ENCODE measurements at regions not wholly inside any gene's neighbourhood (a gene's known extent, or its start where the extent isn't known, plus 50 kb on each side); places are given as distances from the start of the nearest gene placed in this dataset.

GRCh38 chr13:50452756-50453155, 390.7 kb downstream of the DLEU7 start:
- Histone ChIP-seq H3K27me3 (no peaks in the 10 kb centered on the region), H3K36me3 (no peaks in the 10 kb centered on the region), H3K9me3 (no peaks in the 10 kb centered on the region), H3K27ac (no peak overlapping the region), H3K4me3 (no peak overlapping the region), H3K4me1 (peaks cover 0 to 22% of the 10 kb centered on the region in 2 donors)
- intact Hi-C loops (cut with DNase I), result no loop called here
- TF ChIP-seq CTCF (IDR thresholded peaks at IDR 0.05), result no peak
- DNase-seq, result no peak
- no peak for ATAC-seq

GRCh38 chr13:50453188-50453587, 390.3 kb downstream of the DLEU7 start:
- Histone ChIP-seq H3K9me3 (no peaks in the 10 kb centered on the region), H3K4me1 (peaks cover 0 to 22% of the 10 kb centered on the region in 2 donors), H3K36me3 (no peaks in the 10 kb centered on the region), H3K4me3 (no peak overlapping the region), H3K27me3 (no peaks in the 10 kb centered on the region), H3K27ac (no peak overlapping the region)
- ATAC-seq (no peak), DNase-seq (no peak)
- no peak for TF ChIP-seq CTCF (IDR thresholded peaks at IDR 0.05)
- intact Hi-C loops (cut with DNase I), result no loop called here

- Histone ChIP-seq H3K9me3 (no peaks in the 10 kb centered on the region), H3K4me1 (peaks cover 0 to 16% of the 10 kb centered on the region in 2 donors), H3K36me3 (no peaks in the 10 kb centered on the region), H3K4me3 (no peak overlapping the region), H3K27ac (no peak overlapping the region), H3K27me3 (no peaks in the 10 kb centered on the region)
- no peak for TF ChIP-seq CTCF (IDR thresholded peaks at IDR 0.05)
- no peak for ATAC-seq
- intact Hi-C loops (cut with DNase I), result no loop called here
- DNase-seq, result no peak
Observed at GRCh38 chr13:50456111-50456510, 387.4 kb downstream of the DLEU7 start.

- intact Hi-C loops (cut with DNase I), result no loop called here
- H3K36me3 ChIP-seq, result no peaks in the 10 kb centered on the region
- no peaks in the 10 kb centered on the region for H3K27me3 ChIP-seq
- ATAC-seq, result peak; percentile 34
- no peak overlapping the region for H3K27ac ChIP-seq
- peaks cover 0 to 9% of the 10 kb centered on the region in 2 donors for H3K4me1 ChIP-seq
- DNase-seq, result no peak
- no peak overlapping the region for H3K4me3 ChIP-seq
- H3K9me3 ChIP-seq, result no peaks in the 10 kb centered on the region
- no peak for TF ChIP-seq CTCF (IDR thresholded peaks at IDR 0.05)
Observed at GRCh38 chr13:50457415-50458393, 385.8 kb downstream of the DLEU7 start.

- Histone ChIP-seq H3K27me3 (no peaks in the 10 kb centered on the region), H3K36me3 (no peaks in the 10 kb centered on the region), H3K27ac (no peak overlapping the region), H3K4me1 (no peaks in the 10 kb centered on the region), H3K9me3 (no peaks in the 10 kb centered on the region), H3K4me3 (no peak overlapping the region)
- no peak for TF ChIP-seq CTCF (IDR thresholded peaks at IDR 0.05)
- DNase-seq, result no peak
- no peak for ATAC-seq
- intact Hi-C loops (cut with DNase I), result no loop called here
Observed at GRCh38 chr13:50459046-50459445, 384.4 kb downstream of the DLEU7 start.

Data from left lung (tissue), 4 donors.